Stomach smooth muscle (tissue), 2 donors: ENCODE measurements at regions not wholly inside any gene's neighbourhood (a gene's known extent, or its start where the extent isn't known, plus 50 kb on each side); places are given as distances from the start of the nearest gene placed in this dataset.

ENCODE experiments used
- H3K27ac ChIP-seq: one replicate; pipeline ENCODE4 v1.7.0; 2013; ENCODE audit warnings: mild to moderate bottlenecking, low read length, inconsistent platforms
- H3K27me3 ChIP-seq, 2 donors: one replicate each; pipeline ENCODE4 v1.7.0; 2013; ENCODE audit warnings: low read length in 2 of 2; ENCODE audit not compliant: insufficient read depth in 2 of 2, control insufficient read depth in 1 of 2
- H3K36me3 ChIP-seq, 2 donors: one replicate each; pipeline ENCODE4 v1.7.0; 2013; ENCODE audit warnings: low read length in 2 of 2; ENCODE audit not compliant: control insufficient read depth in 2 of 2, insufficient read depth in 2 of 2
- H3K4me1 ChIP-seq: one replicate; pipeline ENCODE4 v1.7.0; 2013; ENCODE audit warnings: low read length; ENCODE audit not compliant: control insufficient read depth, insufficient read depth
- H3K4me3 ChIP-seq, 2 donors: one replicate each; pipeline ENCODE4 v1.7.0; 2013; ENCODE audit warnings: low read length in 2 of 2
- H3K9ac ChIP-seq, 2 donors: one replicate each; pipeline ENCODE4 v1.7.0; 2013; ENCODE audit warnings: low read length in 2 of 2, mild to moderate bottlenecking in 1 of 2
- H3K9me3 ChIP-seq, 2 donors: one replicate each; pipeline ENCODE4 v1.7.0; 2013; ENCODE audit warnings: low read length in 2 of 2; ENCODE audit not compliant: control insufficient read depth in 2 of 2
- donor health status: healthy.
- donor health status: Pancreatic carcinoma.

GRCh38 chr1:88014131-88014530, 669.9 kb upstream of the PKN2 start:
- Histone ChIP-seq H3K36me3 (no peaks in the 10 kb centered on the region), H3K4me3 (no peak overlapping the region), H3K9ac (no peak overlapping the region), H3K27ac (no peak overlapping the region), H3K9me3 (no peaks in the 10 kb centered on the region), H3K4me1 (no peaks in the 10 kb centered on the region), H3K27me3 (no peaks in the 10 kb centered on the region)

DNA sequence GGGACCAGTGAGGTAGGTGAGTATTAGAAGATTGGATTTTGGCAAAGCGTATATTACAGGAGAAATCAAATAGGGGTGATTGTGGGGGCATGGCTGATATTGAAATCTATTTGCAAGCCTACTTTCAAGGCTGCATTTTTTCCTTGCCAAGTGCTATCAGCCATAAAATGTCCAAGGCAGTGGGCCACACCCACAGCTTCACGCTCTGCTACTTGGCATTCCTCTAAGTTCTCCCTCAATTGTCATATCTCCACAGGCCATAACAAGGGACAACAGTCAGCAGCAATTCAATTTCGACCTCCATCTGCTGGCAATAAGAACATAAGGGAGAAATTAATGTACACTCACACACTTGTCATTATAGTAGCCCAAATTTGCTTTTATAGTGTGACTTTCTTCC, 667.1 kb upstream of the PKN2 start:
- no peak overlapping the region for H3K4me3 ChIP-seq
- no peaks in the 10 kb centered on the region for H3K9me3 ChIP-seq
- H3K27ac ChIP-seq: no peak overlapping the region
- H3K36me3 ChIP-seq: no peaks in the 10 kb centered on the region
- H3K9ac ChIP-seq: no peak overlapping the region
- no peaks in the 10 kb centered on the region for H3K4me1 ChIP-seq
- no peaks in the 10 kb centered on the region for H3K27me3 ChIP-seq

- no peak overlapping the region for H3K9ac ChIP-seq
Measured at GRCh38 chr1:88021529-88021928, 662.5 kb upstream of the PKN2 start.

GRCh38 chr1:88022516-88022915, 661.6 kb upstream of the PKN2 start:
- H3K27me3 ChIP-seq: no peaks in the 10 kb centered on the region
- no peak overlapping the region for H3K9ac ChIP-seq
- H3K36me3 ChIP-seq: no peaks in the 10 kb centered on the region
- H3K4me1 ChIP-seq: no peaks in the 10 kb centered on the region
- no peaks in the 10 kb centered on the region for H3K9me3 ChIP-seq
- no peak overlapping the region for H3K27ac ChIP-seq
- no peak overlapping the region for H3K4me3 ChIP-seq

More at GRCh38 chr1:88021529-88021928, 662.5 kb upstream of the PKN2 start:
- Histone ChIP-seq H3K4me1 (no peaks in the 10 kb centered on the region), H3K27me3 (no peaks in the 10 kb centered on the region), H3K9me3 (no peaks in the 10 kb centered on the region), H3K4me3 (no peak overlapping the region), H3K36me3 (no peaks in the 10 kb centered on the region), H3K27ac (no peak overlapping the region)

GRCh38 chr1:88029142-88029541, 654.9 kb upstream of the PKN2 start:
- Histone ChIP-seq H3K36me3 (no peaks in the 10 kb centered on the region), H3K27me3 (no peaks in the 10 kb centered on the region), H3K4me1 (no peaks in the 10 kb centered on the region), H3K4me3 (no peak overlapping the region), H3K9ac (no peak overlapping the region), H3K9me3 (no peaks in the 10 kb centered on the region), H3K27ac (no peak overlapping the region)

DNA sequence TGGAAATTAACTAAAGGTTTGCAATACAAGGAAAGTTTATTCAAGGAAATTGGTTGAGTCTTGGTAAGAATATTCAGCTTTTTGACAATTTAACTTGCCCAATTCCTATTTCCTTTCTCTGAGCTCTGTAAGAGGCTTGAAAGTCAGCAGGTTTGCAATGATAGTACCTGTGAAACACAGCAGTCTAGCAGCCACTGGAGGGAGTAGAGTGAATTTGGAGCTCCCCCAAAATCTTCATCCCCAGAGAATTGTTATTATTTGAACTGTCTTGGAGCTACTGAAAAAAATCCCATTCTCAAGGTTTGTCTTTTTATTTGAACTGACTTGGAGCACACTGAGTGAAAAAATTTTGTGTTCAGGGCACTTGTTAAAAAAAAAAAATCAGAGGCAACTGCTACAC, 654.2 kb upstream of the PKN2 start:
- Histone ChIP-seq H3K27me3 (no peaks in the 10 kb centered on the region), H3K27ac (no peak overlapping the region), H3K4me3 (no peak overlapping the region), H3K36me3 (no peaks in the 10 kb centered on the region), H3K9me3 (no peaks in the 10 kb centered on the region), H3K4me1 (no peaks in the 10 kb centered on the region), H3K9ac (no peak overlapping the region)

DNA sequence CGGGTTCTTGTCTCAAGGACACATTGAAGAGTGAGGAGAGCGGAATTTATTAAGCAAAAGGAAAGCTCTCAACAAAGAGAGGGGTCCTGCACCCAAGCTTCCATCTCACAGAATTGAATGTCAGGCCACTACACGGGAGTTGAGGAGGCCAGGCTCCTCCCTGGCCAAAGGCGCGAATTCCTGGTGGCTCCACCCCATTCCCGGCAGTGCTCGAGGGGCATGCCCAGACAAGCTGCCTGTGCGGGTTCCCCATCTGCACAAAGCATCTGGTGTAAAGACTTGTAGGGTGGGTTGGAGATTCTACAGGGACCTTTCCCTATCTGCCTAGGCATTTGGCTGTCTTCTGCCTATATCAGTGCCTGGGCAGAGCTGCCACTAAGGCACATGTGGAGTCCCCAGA, 648.5 kb upstream of the PKN2 start:
- no peaks in the 10 kb centered on the region for H3K9me3 ChIP-seq
- H3K27me3 ChIP-seq: no peaks in the 10 kb centered on the region
- no peaks in the 10 kb centered on the region for H3K4me1 ChIP-seq
- no peak overlapping the region for H3K27ac ChIP-seq
- no peak overlapping the region for H3K9ac ChIP-seq
- no peak overlapping the region for H3K4me3 ChIP-seq
- H3K36me3 ChIP-seq: no peaks in the 10 kb centered on the region

DNA sequence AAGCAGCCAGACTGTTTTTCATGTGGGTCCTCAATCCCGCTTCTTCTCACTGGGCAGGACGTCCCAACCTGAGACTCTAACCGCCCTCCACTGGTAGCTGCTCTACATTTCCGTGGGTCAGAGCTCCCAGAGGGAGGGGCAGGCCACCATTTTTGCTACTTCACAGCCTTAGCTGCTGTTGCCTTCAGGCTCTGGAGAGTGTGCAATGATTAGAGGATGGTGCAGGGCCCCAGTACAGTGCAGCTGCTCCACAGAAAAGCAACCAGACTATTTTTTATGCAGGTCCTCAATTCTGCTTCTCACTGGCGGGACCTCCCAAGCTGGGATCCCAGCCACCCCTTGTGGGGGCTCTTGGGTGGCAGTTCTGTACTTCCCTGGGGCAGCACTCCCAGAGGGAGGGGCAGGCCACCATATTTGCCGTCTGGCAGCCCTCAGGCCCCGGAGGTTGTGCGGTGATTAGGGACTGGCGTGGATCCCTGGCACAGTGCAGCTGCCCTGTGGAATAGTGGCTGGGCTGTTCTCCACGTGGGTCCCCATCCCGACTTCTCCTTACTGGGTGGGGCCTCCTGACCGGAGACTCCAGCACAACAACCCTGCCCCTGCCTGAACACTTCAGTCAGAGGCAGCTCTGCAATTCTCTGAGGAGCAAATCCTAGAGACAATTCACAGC, 647.6 kb upstream of the PKN2 start:
- H3K36me3 ChIP-seq: no peaks in the 10 kb centered on the region
- H3K27ac ChIP-seq: no peak overlapping the region
- H3K4me3 ChIP-seq: no peak overlapping the region
- H3K9me3 ChIP-seq: no peaks in the 10 kb centered on the region
- no peak overlapping the region for H3K9ac ChIP-seq
- H3K4me1 ChIP-seq: no peaks in the 10 kb centered on the region
- no peaks in the 10 kb centered on the region for H3K27me3 ChIP-seq

- H3K4me3 ChIP-seq: no peak overlapping the region
- H3K4me1 ChIP-seq: no peaks in the 10 kb centered on the region
- H3K9ac ChIP-seq: no peak overlapping the region
Measured at GRCh38 chr1:88039240-88039639, 644.8 kb upstream of the PKN2 start.

GRCh38 chr1:88043834-88044233, 640.2 kb upstream of the PKN2 start:
- Histone ChIP-seq H3K4me3 (no peak overlapping the region), H3K9me3 (no peaks in the 10 kb centered on the region), H3K27ac (no peak overlapping the region), H3K9ac (no peak overlapping the region), H3K27me3 (no peaks in the 10 kb centered on the region), H3K36me3 (no peaks in the 10 kb centered on the region), H3K4me1 (no peaks in the 10 kb centered on the region)

More at GRCh38 chr1:88039240-88039639, 644.8 kb upstream of the PKN2 start:
- no peak overlapping the region for H3K27ac ChIP-seq
- no peaks in the 10 kb centered on the region for H3K9me3 ChIP-seq
- H3K36me3 ChIP-seq: no peaks in the 10 kb centered on the region
- H3K27me3 ChIP-seq: no peaks in the 10 kb centered on the region

DNA sequence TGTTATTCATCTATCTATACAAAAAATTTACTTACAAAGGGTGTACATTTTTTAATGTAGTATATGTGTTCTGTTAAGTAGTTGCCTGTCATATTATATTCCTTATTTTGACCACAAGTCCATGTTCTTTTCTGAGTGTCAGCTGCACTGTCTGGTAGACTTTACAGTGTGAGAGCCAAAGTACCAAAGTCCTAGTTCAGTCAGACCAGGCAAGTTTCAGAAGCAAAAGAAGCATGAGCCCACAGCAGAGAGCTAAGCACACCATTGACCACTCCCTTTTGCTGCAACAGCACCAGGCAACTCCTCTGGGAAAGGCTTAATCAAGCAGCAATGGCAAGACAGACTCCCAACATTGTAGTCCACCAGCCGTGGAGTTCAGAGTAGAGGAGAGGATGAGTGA, 631.9 kb upstream of the PKN2 start:
- Histone ChIP-seq H3K27me3 (no peaks in the 10 kb centered on the region), H3K9me3 (no peaks in the 10 kb centered on the region), H3K9ac (no peak overlapping the region), H3K4me1 (no peaks in the 10 kb centered on the region), H3K27ac (no peak overlapping the region), H3K36me3 (no peaks in the 10 kb centered on the region), H3K4me3 (no peak overlapping the region)
